ENCODE measurements at regions not wholly inside any gene's neighbourhood (a gene's known extent, or its start where the extent isn't known, plus 50 kb on each side); places are given as distances from the start of the nearest gene placed in this dataset.

DNA sequence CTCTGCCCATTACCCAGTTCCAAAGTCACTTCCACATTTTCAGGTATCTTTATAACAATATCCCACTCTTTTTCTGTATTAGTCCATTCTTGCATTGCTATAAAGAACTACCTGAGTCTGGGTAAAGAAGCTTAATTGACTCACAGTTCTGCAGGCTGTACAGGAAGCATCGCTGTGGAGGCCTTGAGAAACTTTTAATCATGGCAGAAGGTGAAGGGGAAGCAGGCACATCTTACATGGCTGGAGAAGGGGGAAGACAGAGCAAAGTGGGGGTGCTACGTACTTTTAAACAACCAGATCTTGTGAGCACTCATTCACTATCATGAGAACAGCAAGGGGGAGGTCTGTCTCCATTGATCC lies 85.4 kb upstream of the MAP4K3 start:
- TF ChIP-seq, protein P1, sequence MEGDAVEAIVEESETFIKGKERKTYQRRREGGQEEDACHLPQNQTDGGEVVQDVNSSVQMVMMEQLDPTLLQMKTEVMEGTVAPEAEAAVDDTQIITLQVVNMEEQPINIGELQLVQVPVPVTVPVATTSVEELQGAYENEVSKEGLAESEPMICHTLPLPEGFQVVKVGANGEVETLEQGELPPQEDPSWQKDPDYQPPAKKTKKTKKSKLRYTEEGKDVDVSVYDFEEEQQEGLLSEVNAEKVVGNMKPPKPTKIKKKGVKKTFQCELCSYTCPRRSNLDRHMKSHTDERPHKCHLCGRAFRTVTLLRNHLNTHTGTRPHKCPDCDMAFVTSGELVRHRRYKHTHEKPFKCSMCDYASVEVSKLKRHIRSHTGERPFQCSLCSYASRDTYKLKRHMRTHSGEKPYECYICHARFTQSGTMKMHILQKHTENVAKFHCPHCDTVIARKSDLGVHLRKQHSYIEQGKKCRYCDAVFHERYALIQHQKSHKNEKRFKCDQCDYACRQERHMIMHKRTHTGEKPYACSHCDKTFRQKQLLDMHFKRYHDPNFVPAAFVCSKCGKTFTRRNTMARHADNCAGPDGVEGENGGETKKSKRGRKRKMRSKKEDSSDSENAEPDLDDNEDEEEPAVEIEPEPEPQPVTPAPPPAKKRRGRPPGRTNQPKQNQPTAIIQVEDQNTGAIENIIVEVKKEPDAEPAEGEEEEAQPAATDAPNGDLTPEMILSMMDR (IDR thresholded peaks at IDR 0.05; ENCODE audit: insufficient read depth, low read length), result no peak
- no peak for TF ChIP-seq POLR2AphosphoS5 (IDR thresholded peaks at IDR 0.05; ENCODE audit: low read depth)
